ENCODE measurements at regions not wholly inside any gene's neighbourhood (a gene's known extent, or its start where the extent isn't known, plus 50 kb on each side); places are given as distances from the start of the nearest gene placed in this dataset.
"Not testable (repeated sequence)": the region's sequence is repeated elsewhere in the genome, so short reads cannot be mapped to it uniquely, and the experiment has no call there.

- DNase-seq, result no peak
- TF ChIP-seq POLR2A (IDR thresholded peaks at IDR 0.05; ENCODE audit: low read length), result no peak
- no peak for TF ChIP-seq GATA1 (IDR thresholded peaks at IDR 0.05; ENCODE audit: low read depth, low read length)
Measured at GRCh38 chr10:9957351-9957750, 1060.3 kb upstream of the CELF2 start.

GRCh38 chr10:9957876-9958275 lies 1059.8 kb upstream of the CELF2 start:
- not testable (repeated sequence) for DNase-seq

- no peak for DNase-seq
- TF ChIP-seq GATA1 (IDR thresholded peaks at IDR 0.05; ENCODE audit: low read depth, low read length) (no peak), POLR2A (IDR thresholded peaks at IDR 0.05; ENCODE audit: low read length) (no peak)
Measured at GRCh38 chr10:9965341-9965740, 1052.3 kb upstream of the CELF2 start.

- TF ChIP-seq GATA1 (IDR thresholded peaks at IDR 0.05; ENCODE audit: low read depth, low read length), result no peak
- no peak for DNase-seq
Measured at GRCh38 chr10:9986786-9987185, 1030.9 kb upstream of the CELF2 start.

GRCh38 chr10:9987197-9987596 lies 1030.5 kb upstream of the CELF2 start:
- DNase-seq, result no peak
- TF ChIP-seq POLR2A (IDR thresholded peaks at IDR 0.05; ENCODE audit: low read length) (no peak), GATA1 (IDR thresholded peaks at IDR 0.05; ENCODE audit: low read depth, low read length) (no peak)

GRCh38 chr10:9992661-9993060 lies 1025.0 kb upstream of the CELF2 start:
- TF ChIP-seq GATA1 (IDR thresholded peaks at IDR 0.05; ENCODE audit: low read depth, low read length), result no peak
- no peak for TF ChIP-seq POLR2A (IDR thresholded peaks at IDR 0.05; ENCODE audit: low read length)
- DNase-seq, result no peak

GRCh38 chr10:9994131-9994530 lies 1023.5 kb upstream of the CELF2 start:
- no peak for TF ChIP-seq GATA1 (IDR thresholded peaks at IDR 0.05; ENCODE audit: low read depth, low read length)
- no peak for TF ChIP-seq POLR2A (IDR thresholded peaks at IDR 0.05; ENCODE audit: low read length)
- DNase-seq, result no peak

- TF ChIP-seq POLR2A (IDR thresholded peaks at IDR 0.05; ENCODE audit: low read length) (no peak), GATA1 (IDR thresholded peaks at IDR 0.05; ENCODE audit: low read depth, low read length) (no peak)
- DNase-seq, result no peak
Measured at GRCh38 chr10:9999627-10000026, 1018.0 kb upstream of the CELF2 start.

- no peak for DNase-seq
- TF ChIP-seq POLR2A (IDR thresholded peaks at IDR 0.05; ENCODE audit: low read length), result no peak
Measured at GRCh38 chr10:10007957-10008356, 1009.7 kb upstream of the CELF2 start.

- TF ChIP-seq GATA1 (IDR thresholded peaks at IDR 0.05; ENCODE audit: low read depth, low read length), result no peak
- TF ChIP-seq POLR2A (IDR thresholded peaks at IDR 0.05; ENCODE audit: low read length), result no peak
- no peak for DNase-seq
Measured at GRCh38 chr10:10010397-10010796, 1007.3 kb upstream of the CELF2 start.

GRCh38 chr10:10014846-10015245 lies 1002.8 kb upstream of the CELF2 start:
- DNase-seq, result no peak
- no peak for TF ChIP-seq POLR2A (IDR thresholded peaks at IDR 0.05; ENCODE audit: low read length)
- no peak for TF ChIP-seq GATA1 (IDR thresholded peaks at IDR 0.05; ENCODE audit: low read depth, low read length)

GRCh38 chr10:10017716-10018115 lies 1000.0 kb upstream of the CELF2 start:
- TF ChIP-seq POLR2A (IDR thresholded peaks at IDR 0.05; ENCODE audit: low read length) (no peak), GATA1 (IDR thresholded peaks at IDR 0.05; ENCODE audit: low read depth, low read length) (no peak)
- DNase-seq, result no peak

- TF ChIP-seq POLR2A (IDR thresholded peaks at IDR 0.05; ENCODE audit: low read length) (no peak), GATA1 (IDR thresholded peaks at IDR 0.05; ENCODE audit: low read depth, low read length) (no peak)
- DNase-seq, result no peak
Measured at GRCh38 chr10:10020945-10021344, 996.7 kb upstream of the CELF2 start.

- DNase-seq, result no peak
- TF ChIP-seq GATA1 (IDR thresholded peaks at IDR 0.05; ENCODE audit: low read depth, low read length) (no peak), POLR2A (IDR thresholded peaks at IDR 0.05; ENCODE audit: low read length) (no peak)
Measured at GRCh38 chr10:10032991-10033390, 984.7 kb upstream of the CELF2 start.

- no peak for DNase-seq
- no peak for TF ChIP-seq POLR2A (IDR thresholded peaks at IDR 0.05; ENCODE audit: low read length)
- TF ChIP-seq GATA1 (IDR thresholded peaks at IDR 0.05; ENCODE audit: low read depth, low read length), result no peak
Measured at GRCh38 chr10:10038348-10038747, 979.3 kb upstream of the CELF2 start.

GRCh38 chr10:10039595-10039994 lies 978.1 kb upstream of the CELF2 start:
- TF ChIP-seq POLR2A (IDR thresholded peaks at IDR 0.05; ENCODE audit: low read length), result no peak
- TF ChIP-seq GATA1 (IDR thresholded peaks at IDR 0.05; ENCODE audit: low read depth, low read length), result no peak
- no peak for DNase-seq
